Lower lobe of right lung (tissue), 2 donors: ENCODE measurements at regions not wholly inside any gene's neighbourhood (a gene's known extent, or its start where the extent isn't known, plus 50 kb on each side); places are given as distances from the start of the nearest gene placed in this dataset.

Experiments
- ATAC-seq, 2 donors: fragments of 200-7000 bp; cut with Tn5 transposase; one replicate each; pipeline ENCODE4 v1.9.1; 2020 to 2022; ENCODE audit warnings: mild to moderate bottlenecking in 2 of 2, moderate library complexity in 2 of 2
- DNase-seq: peaks from one replicate; pipeline ENCODE4 v3.0.0-alpha.2; 2020
- H3K27ac ChIP-seq: fragments of 200-600 bp; one replicate; pipeline ENCODE4 v1.8.0; 2022
- H3K27me3 ChIP-seq: fragments of 200-600 bp; one replicate; pipeline ENCODE4 v1.8.0; 2022; ENCODE audit warnings: low read depth
- H3K36me3 ChIP-seq: fragments of 200-600 bp; one replicate; pipeline ENCODE4 v1.8.0; 2022; ENCODE audit warnings: mild to moderate bottlenecking
- H3K4me1 ChIP-seq: fragments of 200-600 bp; one replicate; pipeline ENCODE4 v1.8.0; 2022
- H3K4me3 ChIP-seq: fragments of 200-600 bp; one replicate; pipeline ENCODE4 v1.8.0; 2022; ENCODE audit warnings: mild to moderate bottlenecking
- H3K9me3 ChIP-seq: fragments of 200-600 bp; one replicate; pipeline ENCODE4 v1.8.0; 2022
- CTCF ChIP-seq: fragments of 200-600 bp; IDR thresholded peaks from one replicate; pipeline ENCODE4 v1.8.0; 2022; ENCODE audit warnings: antibody characterized with exemption, mild to moderate bottlenecking
- intact Hi-C: fragments of 100-400 bp; cut with DNase I; formaldehyde crosslinking; loops from one replicate; pipeline ENCODE4 v1.11.0; 2022
- donor health status: DM: no; HTN: yes; CAD: no; lungs with severe emphysema.

GRCh38 chr10:130773941-130774340 lies 537.6 kb downstream of the TCERG1L start:
- Histone ChIP-seq H3K36me3 (no peaks in the 10 kb centered on the region), H3K27ac (no peak overlapping the region), H3K9me3 (no peaks in the 10 kb centered on the region), H3K4me1 (no peaks in the 10 kb centered on the region), H3K4me3 (no peak overlapping the region), H3K27me3 (peaks cover 18% of the 10 kb centered on the region)
- TF ChIP-seq CTCF, result no peak
- ATAC-seq (no peak), DNase-seq (no peak)
- intact Hi-C loops, result no loop called here

GRCh38 chr10:130774871-130775270 lies 536.6 kb downstream of the TCERG1L start:
- DNase-seq (no peak), ATAC-seq (no peak)
- Histone ChIP-seq H3K4me1 (no peaks in the 10 kb centered on the region), H3K36me3 (no peaks in the 10 kb centered on the region), H3K4me3 (no peak overlapping the region), H3K9me3 (no peaks in the 10 kb centered on the region), H3K27me3 (peaks cover 18% of the 10 kb centered on the region), H3K27ac (no peak overlapping the region)
- intact Hi-C loops, result no loop called here
- TF ChIP-seq CTCF, result no peak

- intact Hi-C loops, result no loop called here
- no peak for ATAC-seq
Measured at GRCh38 chr10:130775311-130775710, 536.2 kb downstream of the TCERG1L start.

GRCh38 chr10:130776724-130777123 lies 534.8 kb downstream of the TCERG1L start:
- Histone ChIP-seq H3K4me3 (no peak overlapping the region), H3K36me3 (no peaks in the 10 kb centered on the region), H3K4me1 (no peaks in the 10 kb centered on the region), H3K9me3 (no peaks in the 10 kb centered on the region), H3K27ac (no peak overlapping the region), H3K27me3 (peaks cover 13% of the 10 kb centered on the region)
- intact Hi-C loops, result no loop called here
- no peak for ATAC-seq
- TF ChIP-seq CTCF, result no peak
- DNase-seq, result no peak

More at GRCh38 chr10:130775311-130775710, 536.2 kb downstream of the TCERG1L start:
- DNase-seq, result no peak
- TF ChIP-seq CTCF, result no peak
- Histone ChIP-seq H3K4me3 (no peak overlapping the region), H3K27ac (no peak overlapping the region), H3K27me3 (peaks cover 18% of the 10 kb centered on the region), H3K4me1 (no peaks in the 10 kb centered on the region), H3K9me3 (no peaks in the 10 kb centered on the region), H3K36me3 (no peaks in the 10 kb centered on the region)

- no peak for DNase-seq
- H3K27me3 ChIP-seq, result peaks cover 7% of the 10 kb centered on the region
- no peak for ATAC-seq
- H3K9me3 ChIP-seq, result no peaks in the 10 kb centered on the region
- TF ChIP-seq CTCF, result no peak
- H3K36me3 ChIP-seq, result no peaks in the 10 kb centered on the region
- no peak overlapping the region for H3K27ac ChIP-seq
- H3K4me1 ChIP-seq, result no peaks in the 10 kb centered on the region
- no peak overlapping the region for H3K4me3 ChIP-seq
- intact Hi-C loops, result no loop called here
Measured at GRCh38 chr10:130777507-130778165, 533.9 kb downstream of the TCERG1L start.
